IMR-90 (cell line): ENCODE measurements at regions not wholly inside any gene's neighbourhood (a gene's known extent, or its start where the extent isn't known, plus 50 kb on each side); places are given as distances from the start of the nearest gene placed in this dataset.

ENCODE experiments used
- ATAC-seq: fragments of 200-7000 bp; cut with Tn5 transposase; 2 replicates; pipeline ENCODE4 v1.9.1; 2020; ENCODE audit warnings: low read depth, mild to moderate bottlenecking, moderate library complexity
- BruUV-seq: library from RNA; stranded (reverse); fragments of 400-500 nt; replicated peaks from 2 replicates; lab custom pipeline; 2021; lab: Mats Ljungman, UMichigan
- CTCF ChIA-PET: fragments of 300-600 bp; formaldehyde crosslinking; extraction: SDS; loops from one replicate; lab custom pipeline; 2021; ENCODE audit warnings: antibody characterized with exemption; lab: Yijun Ruan, JAX
- POLR2A ChIA-PET: fragments of 300-600 bp; sonication (Branson Sonifier 250); formaldehyde crosslinking; loops from one replicate; lab custom pipeline; 2022; ENCODE audit warnings: antibody characterized with exemption; ENCODE audit not compliant: unreplicated experiment; lab: Charles Lee
- DNase-seq: peaks from one replicate; pipeline ENCODE4 v3.0.0; 2013
- H2AFZ ChIP-seq: replicated peaks from 2 replicates; pipeline ENCODE3; 2013; ENCODE audit warnings: low read length, mild to moderate bottlenecking; ENCODE audit not compliant: poor library complexity
- H2AK5ac ChIP-seq: 2 replicates; pipeline ENCODE4 v1.6.1; 2013; ENCODE audit warnings: low read depth, low read length, inconsistent platforms
- H2AK9ac ChIP-seq: replicated peaks from 2 replicates; pipeline ENCODE3; 2013; ENCODE audit warnings: mild to moderate bottlenecking, low read depth, low read length, moderate library complexity; ENCODE audit not compliant: poor library complexity
- H2BK120ac ChIP-seq: 2 replicates; pipeline ENCODE4 v1.6.1; 2013; ENCODE audit warnings: low read depth, low read length, inconsistent platforms
- H2BK15ac ChIP-seq: 3 replicates; pipeline ENCODE4 v1.6.1; 2013; ENCODE audit warnings: low read depth, low read length, inconsistent platforms
- H2BK20ac ChIP-seq: 2 replicates; pipeline ENCODE4 v1.6.1; 2013; ENCODE audit warnings: low read depth, mild to moderate bottlenecking, inconsistent platforms, low read length, moderate library complexity
- H2BK5ac ChIP-seq: 2 replicates; pipeline ENCODE4 v1.6.1; 2013; ENCODE audit warnings: mild to moderate bottlenecking, low read depth, low read length, inconsistent platforms; ENCODE audit not compliant: poor library complexity, severe bottlenecking
- H3K14ac ChIP-seq: replicated peaks from 2 replicates; pipeline ENCODE4 v1.6.1; 2013; ENCODE audit warnings: low read depth, low read length, inconsistent platforms
- H3K18ac ChIP-seq: 2 replicates; pipeline ENCODE4 v1.6.1; 2013; ENCODE audit warnings: low read depth, low read length, control low read depth
- H3K23ac ChIP-seq: 2 replicates; pipeline ENCODE4 v1.6.1; 2013; ENCODE audit warnings: low read depth, low read length, inconsistent platforms
- H3K27ac ChIP-seq: 2 replicates; pipeline ENCODE4 v1.5.1; 2013; ENCODE audit warnings: mild to moderate bottlenecking, control low read depth, low read length; ENCODE audit not compliant: insufficient read depth
- H3K27me3 ChIP-seq: 2 replicates; pipeline ENCODE4 v1.6.1; 2013; ENCODE audit warnings: low read length; ENCODE audit not compliant: control insufficient read depth, insufficient read depth
- H3K36me3 ChIP-seq: 2 replicates; pipeline ENCODE4 v1.6.1; 2013; ENCODE audit warnings: low read length, mixed read lengths; ENCODE audit not compliant: control insufficient read depth, insufficient read depth
- H3K4ac ChIP-seq: 2 replicates; pipeline ENCODE4 v1.6.1; 2013; ENCODE audit warnings: low read depth, low read length, inconsistent platforms
- H3K4me1 ChIP-seq: 2 replicates; pipeline ENCODE4 v1.6.1; 2013; ENCODE audit warnings: low read length, mixed read lengths; ENCODE audit not compliant: control insufficient read depth, insufficient read depth
- H3K4me2 ChIP-seq: 2 replicates; pipeline ENCODE4 v1.6.1; 2013; ENCODE audit warnings: low read depth, mild to moderate bottlenecking, control low read depth, low read length, moderate library complexity
- H3K4me3 ChIP-seq: 2 replicates; pipeline ENCODE4 v1.5.1; 2013; ENCODE audit warnings: low read depth, mild to moderate bottlenecking, control low read depth, low read length, moderate library complexity; ENCODE audit not compliant: insufficient read depth
- H3K56ac ChIP-seq: 2 replicates; pipeline ENCODE4 v1.6.1; 2013; ENCODE audit warnings: low read length, inconsistent platforms; ENCODE audit not compliant: insufficient read depth; ENCODE audit errors: extremely low read depth
- H3K79me1 ChIP-seq, 2 experiments: 2 replicates each; pipeline ENCODE4 v1.6.1; 2013; ENCODE audit warnings: low read length in 2 of 2, inconsistent platforms in 1 of 2, low read depth in 1 of 2
- H3K9ac ChIP-seq: 2 replicates; pipeline ENCODE4 v1.6.1; 2013; ENCODE audit warnings: low read depth, low read length, control low read depth
- H3K9me1 ChIP-seq: 2 replicates; pipeline ENCODE4 v1.6.1; 2013; ENCODE audit warnings: low read length, inconsistent platforms; ENCODE audit not compliant: insufficient read depth
- H3K9me3 ChIP-seq: 2 replicates; pipeline ENCODE4 v1.6.1; 2013; ENCODE audit warnings: low read length; ENCODE audit not compliant: control insufficient read depth, insufficient read depth
- H4K20me1 ChIP-seq: 2 replicates; pipeline ENCODE4 v1.6.1; 2013; ENCODE audit warnings: low read length, inconsistent platforms; ENCODE audit not compliant: insufficient read depth
- H4K5ac ChIP-seq: 2 replicates; pipeline ENCODE4 v1.6.1; 2013; ENCODE audit warnings: mild to moderate bottlenecking, low read depth, low read length, control low read depth
- H4K8ac ChIP-seq, 2 experiments: 2 replicates each; pipeline ENCODE4 v1.6.1; 2013; ENCODE audit warnings: low read depth in 2 of 2, low read length in 2 of 2, control low read depth in 1 of 2, inconsistent platforms in 1 of 2
- H4K91ac ChIP-seq: 2 replicates; pipeline ENCODE4 v1.6.1; 2013; ENCODE audit warnings: low read depth, low read length, inconsistent platforms; ENCODE audit not compliant: insufficient read depth
- CHD1 ChIP-seq: IDR thresholded peaks from 2 replicates; pipeline ENCODE4 v1.6.1; 2012; ENCODE audit warnings: low read depth, low read length, improper control_type of control experiment
- MAFK ChIP-seq: IDR thresholded peaks from 2 replicates; pipeline ENCODE4 v1.6.1; 2012; ENCODE audit warnings: low read depth, low read length, improper control_type of control experiment
- RAD21 ChIP-seq: IDR thresholded peaks from 2 replicates; pipeline ENCODE4 v1.6.1; 2012; ENCODE audit warnings: low read length, improper control_type of control experiment
- dilution Hi-C: fragments of 300-500 bp; cut with HindIII; formaldehyde crosslinking; loops from one replicate; pipeline ENCODE4 v1.14.3; 2018; ENCODE audit warnings: low sequenced_read_pairs; ENCODE audit not compliant: unreplicated experiment
- in situ Hi-C: fragments of 300-500 bp; cut with MboI; formaldehyde crosslinking; loops from 3 replicates; pipeline ENCODE4 v1.14.3; 2019; ENCODE audit warnings: low sequenced_read_pairs, inconsistent platforms, mixed read lengths
- intact Hi-C: fragments of 100-400 bp; cut with micrococcal nuclease; formaldehyde crosslinking; loops from 2 replicates; pipeline ENCODE4 v1.10.0; 2022
- TF ChIP-seq, protein P1 (sequence below): conservative IDR thresholded peaks from 2 replicates; pipeline ENCODE4 v1.5.1; 2012; ENCODE audit warnings: mild to moderate bottlenecking, low read depth, low read length, improper control_type of control experiment
- TF ChIP-seq, protein P2 (sequence below): fragments of 150-350 bp; IDR thresholded peaks from 2 replicates; pipeline ENCODE4 v1.6.1; 2017; ENCODE audit warnings: mild to moderate bottlenecking, antibody characterized with exemption, low read length, low read depth

DNA sequence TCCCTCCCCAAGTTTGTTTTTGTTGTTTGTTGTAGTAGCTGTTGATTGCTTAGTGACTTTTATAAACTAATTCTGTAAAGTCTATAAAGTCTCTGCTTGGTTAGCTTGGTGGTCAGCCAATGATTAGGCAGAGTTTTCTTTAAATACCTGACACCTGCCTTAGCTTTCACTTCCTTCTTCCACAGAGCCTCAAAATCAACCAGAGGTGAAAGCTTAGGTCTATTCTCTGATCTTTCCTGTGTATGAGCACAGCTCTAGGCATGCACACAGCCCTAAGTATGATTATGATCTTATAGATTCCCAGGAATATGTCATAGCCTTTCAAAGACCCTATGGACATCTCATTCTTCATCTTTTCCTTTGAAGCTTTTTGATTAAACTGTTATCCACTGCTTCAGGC, 514.7 kb downstream of the AACS start:
- no peak overlapping the region for H3K4me2 ChIP-seq
- no peak for ATAC-seq
- no peak overlapping the region for H3K18ac ChIP-seq
- no peak overlapping the region for H3K23ac ChIP-seq
- no peak overlapping the region for H4K8ac ChIP-seq
- H4K20me1 ChIP-seq: no peaks in the 10 kb centered on the region
- no peak overlapping the region for H2BK5ac ChIP-seq
- no peaks in the 10 kb centered on the region for H3K36me3 ChIP-seq
- H3K14ac ChIP-seq: no peak overlapping the region
- dilution Hi-C loops (no loop called here), in situ Hi-C loops (no loop called here), intact Hi-C loops (no loop called here)
- H3K4ac ChIP-seq: no peak overlapping the region
- TF ChIP-seq MAFK (no peak), RAD21 (no peak), CHD1 (no peak)
- TF ChIP-seq, protein P1, sequence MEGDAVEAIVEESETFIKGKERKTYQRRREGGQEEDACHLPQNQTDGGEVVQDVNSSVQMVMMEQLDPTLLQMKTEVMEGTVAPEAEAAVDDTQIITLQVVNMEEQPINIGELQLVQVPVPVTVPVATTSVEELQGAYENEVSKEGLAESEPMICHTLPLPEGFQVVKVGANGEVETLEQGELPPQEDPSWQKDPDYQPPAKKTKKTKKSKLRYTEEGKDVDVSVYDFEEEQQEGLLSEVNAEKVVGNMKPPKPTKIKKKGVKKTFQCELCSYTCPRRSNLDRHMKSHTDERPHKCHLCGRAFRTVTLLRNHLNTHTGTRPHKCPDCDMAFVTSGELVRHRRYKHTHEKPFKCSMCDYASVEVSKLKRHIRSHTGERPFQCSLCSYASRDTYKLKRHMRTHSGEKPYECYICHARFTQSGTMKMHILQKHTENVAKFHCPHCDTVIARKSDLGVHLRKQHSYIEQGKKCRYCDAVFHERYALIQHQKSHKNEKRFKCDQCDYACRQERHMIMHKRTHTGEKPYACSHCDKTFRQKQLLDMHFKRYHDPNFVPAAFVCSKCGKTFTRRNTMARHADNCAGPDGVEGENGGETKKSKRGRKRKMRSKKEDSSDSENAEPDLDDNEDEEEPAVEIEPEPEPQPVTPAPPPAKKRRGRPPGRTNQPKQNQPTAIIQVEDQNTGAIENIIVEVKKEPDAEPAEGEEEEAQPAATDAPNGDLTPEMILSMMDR: no peak
- TF ChIP-seq, protein P2, sequence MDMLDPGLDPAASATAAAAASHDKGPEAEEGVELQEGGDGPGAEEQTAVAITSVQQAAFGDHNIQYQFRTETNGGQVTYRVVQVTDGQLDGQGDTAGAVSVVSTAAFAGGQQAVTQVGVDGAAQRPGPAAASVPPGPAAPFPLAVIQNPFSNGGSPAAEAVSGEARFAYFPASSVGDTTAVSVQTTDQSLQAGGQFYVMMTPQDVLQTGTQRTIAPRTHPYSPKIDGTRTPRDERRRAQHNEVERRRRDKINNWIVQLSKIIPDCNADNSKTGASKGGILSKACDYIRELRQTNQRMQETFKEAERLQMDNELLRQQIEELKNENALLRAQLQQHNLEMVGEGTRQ: no peak
- no peak for DNase-seq
- no peak overlapping the region for H4K91ac ChIP-seq
- H3K27ac ChIP-seq: no peak overlapping the region
- H2BK120ac ChIP-seq: no peak overlapping the region
- no peak overlapping the region for H2BK15ac ChIP-seq
- H2AK9ac ChIP-seq: no peak overlapping the region
- no peak overlapping the region for H2AFZ ChIP-seq
- H3K4me3 ChIP-seq: no peak overlapping the region
- no peak overlapping the region for H3K9ac ChIP-seq
- no peaks in the 10 kb centered on the region for H3K9me1 ChIP-seq
- no peak overlapping the region for H3K56ac ChIP-seq
- H3K79me1 ChIP-seq: no peaks in the 10 kb centered on the region
- ChIA-PET POLR2A (no interaction called here), CTCF (no interaction called here)
- H3K4me1 ChIP-seq: no peaks in the 10 kb centered on the region
- no peak overlapping the region for H2BK20ac ChIP-seq
- BruUV-seq: no TSS peak
- no peaks in the 10 kb centered on the region for H3K27me3 ChIP-seq
- peaks cover 6% of the 10 kb centered on the region; the same call in 1 of the 2 replicates for H3K9me3 ChIP-seq
- no peak overlapping the region for H4K5ac ChIP-seq
- no peak overlapping the region for H2AK5ac ChIP-seq
